ENCODE measurements at regions not wholly inside any gene's neighbourhood (a gene's known extent, or its start where the extent isn't known, plus 50 kb on each side); places are given as distances from the start of the nearest gene placed in this dataset.

GRCh38 chr13:100989392-100989791, 314.8 kb upstream of the TMTC4 start:
- TF ChIP-seq, protein P1, sequence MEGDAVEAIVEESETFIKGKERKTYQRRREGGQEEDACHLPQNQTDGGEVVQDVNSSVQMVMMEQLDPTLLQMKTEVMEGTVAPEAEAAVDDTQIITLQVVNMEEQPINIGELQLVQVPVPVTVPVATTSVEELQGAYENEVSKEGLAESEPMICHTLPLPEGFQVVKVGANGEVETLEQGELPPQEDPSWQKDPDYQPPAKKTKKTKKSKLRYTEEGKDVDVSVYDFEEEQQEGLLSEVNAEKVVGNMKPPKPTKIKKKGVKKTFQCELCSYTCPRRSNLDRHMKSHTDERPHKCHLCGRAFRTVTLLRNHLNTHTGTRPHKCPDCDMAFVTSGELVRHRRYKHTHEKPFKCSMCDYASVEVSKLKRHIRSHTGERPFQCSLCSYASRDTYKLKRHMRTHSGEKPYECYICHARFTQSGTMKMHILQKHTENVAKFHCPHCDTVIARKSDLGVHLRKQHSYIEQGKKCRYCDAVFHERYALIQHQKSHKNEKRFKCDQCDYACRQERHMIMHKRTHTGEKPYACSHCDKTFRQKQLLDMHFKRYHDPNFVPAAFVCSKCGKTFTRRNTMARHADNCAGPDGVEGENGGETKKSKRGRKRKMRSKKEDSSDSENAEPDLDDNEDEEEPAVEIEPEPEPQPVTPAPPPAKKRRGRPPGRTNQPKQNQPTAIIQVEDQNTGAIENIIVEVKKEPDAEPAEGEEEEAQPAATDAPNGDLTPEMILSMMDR (IDR thresholded peaks at IDR 0.05), result no peak
- TF ChIP-seq POLR2A (IDR thresholded peaks at IDR 0.05), result no peak
